Endothelial cell of umbilical vein (primary cell): ENCODE measurements at regions not wholly inside any gene's neighbourhood (a gene's known extent, or its start where the extent isn't known, plus 50 kb on each side); places are given as distances from the start of the nearest gene placed in this dataset.

ENCODE experiments used
- BruUV-seq: library from RNA; stranded (reverse); fragments of 400-500 nt; replicated peaks from 2 replicates; lab custom pipeline; 2021; lab: Mats Ljungman, UMichigan
- CTCF ChIA-PET: fragments of 300-600, 350-600 bp; sonication (Branson Sonifier 250); formaldehyde crosslinking; loops from one replicate; lab custom pipeline; 2021; ENCODE audit warnings: antibody characterized with exemption, inconsistent platforms; lab: Charles Lee
- POLR2A ChIA-PET: fragments of 300-600, 350-600 bp; sonication (Branson Sonifier 250); formaldehyde crosslinking; loops from one replicate; lab custom pipeline; 2021; ENCODE audit warnings: antibody characterized with exemption, inconsistent platforms; lab: Charles Lee
- DNase-seq: peaks from one replicate; pipeline ENCODE4 v3.0.0-alpha.2; 2011; ENCODE audit warnings: low read depth, low spot score
- FAIRE-seq: peaks from 2 replicates; lab custom pipeline; 2011; peaks lifted over from hg19 to GRCh38; lab: Jason Lieb, UNC
- H2AFZ ChIP-seq: 2 replicates; pipeline ENCODE4 v1.6.0; 2012; ENCODE audit warnings: low read depth, low read length, control low read depth, inconsistent platforms
- H3K27ac ChIP-seq: 2 replicates; pipeline ENCODE4 v1.5.1; 2011; ENCODE audit warnings: low read depth, mild to moderate bottlenecking, control low read depth, low read length, moderate library complexity; ENCODE audit not compliant: insufficient read depth
- H3K27me3 ChIP-seq, 2 experiments: 2 replicates each; pipeline versions ENCODE4 v1.6.0 to v1.6.1; 2011; ENCODE audit warnings: low read length in 2 of 2, mixed read lengths in 1 of 2; ENCODE audit not compliant: control insufficient read depth in 2 of 2, insufficient read depth in 2 of 2
- H3K36me3 ChIP-seq, 2 experiments: 2 replicates in 1 of 2; 3 replicates in 1 of 2; pipeline ENCODE4 v1.5.1; 2011; ENCODE audit warnings: low read length in 2 of 2, mild to moderate bottlenecking in 1 of 2, moderate library complexity in 1 of 2; ENCODE audit not compliant: control insufficient read depth in 2 of 2, insufficient read depth in 2 of 2; ENCODE audit errors: extremely low read depth in 1 of 2
- H3K4me1 ChIP-seq: 3 replicates; pipeline ENCODE4 v1.5.1; 2011; ENCODE audit warnings: mild to moderate bottlenecking, low read length; ENCODE audit not compliant: control insufficient read depth, insufficient read depth; ENCODE audit errors: extremely low read depth
- H3K4me2 ChIP-seq: 2 replicates; pipeline ENCODE4 v1.6.1; 2011; ENCODE audit warnings: low read length, control low read depth, mixed read lengths; ENCODE audit not compliant: insufficient read depth
- H3K4me3 ChIP-seq, 3 experiments: fragments of 200-600 bp in 1 of 3; sonication (generic), shearing (Covaris generic) in 1 of 3; replicated peaks in 1 of 3; 2 replicates each; pipeline ENCODE4 v1.5.1; 2011 to 2016; ENCODE audit warnings: control low read depth in 3 of 3, low read length in 3 of 3, mild to moderate bottlenecking in 2 of 3, inconsistent platforms in 1 of 3, low read depth in 1 of 3, moderate library complexity in 1 of 3; ENCODE audit not compliant: insufficient read depth in 1 of 3
- H3K79me2 ChIP-seq: 2 replicates; pipeline ENCODE4 v1.6.0; 2012; ENCODE audit warnings: low read length, inconsistent platforms; ENCODE audit not compliant: control insufficient read depth, insufficient read depth
- H3K9ac ChIP-seq: replicated peaks from 2 replicates; pipeline ENCODE3; 2011; ENCODE audit warnings: low read length, control low read depth; ENCODE audit not compliant: insufficient read depth; ENCODE audit errors: extremely low read depth
- H3K9me1 ChIP-seq: replicated peaks from 3 replicates; pipeline ENCODE4 v1.6.0; 2011; ENCODE audit warnings: mild to moderate bottlenecking, low read length; ENCODE audit not compliant: control insufficient read depth, insufficient read depth; ENCODE audit errors: extremely low read depth
- H3K9me3 ChIP-seq: replicated peaks from 2 replicates; pipeline ENCODE4 v1.5.1; 2012; ENCODE audit warnings: low read length, inconsistent platforms; ENCODE audit not compliant: control insufficient read depth, insufficient read depth
- H4K20me1 ChIP-seq: replicated peaks from 2 replicates; pipeline ENCODE3; 2011; ENCODE audit warnings: mild to moderate bottlenecking, low read length; ENCODE audit not compliant: control insufficient read depth, insufficient read depth; ENCODE audit errors: extremely low read depth
- EZH2 ChIP-seq: IDR thresholded peaks from 2 replicates; pipeline ENCODE4 v1.6.1; 2012; ENCODE audit warnings: borderline replicate concordance, low read depth, mild to moderate bottlenecking, moderate library complexity, low read length, inconsistent platforms; ENCODE audit not compliant: severe bottlenecking
- FOS ChIP-seq: IDR thresholded peaks from 2 replicates; pipeline ENCODE4 v1.6.1; 2011; ENCODE audit warnings: mild to moderate bottlenecking, low read length, moderate library complexity, borderline replicate concordance; ENCODE audit not compliant: insufficient read depth
- GATA2 ChIP-seq: IDR thresholded peaks from 2 replicates; pipeline ENCODE4 v1.7.0; 2011; ENCODE audit warnings: low read depth, mild to moderate bottlenecking, moderate library complexity, mixed read lengths, low read length; ENCODE audit not compliant: insufficient read length, insufficient read depth
- JUN ChIP-seq: IDR thresholded peaks from 2 replicates; pipeline ENCODE4 v1.6.1; 2011; ENCODE audit warnings: borderline replicate concordance, low read depth; ENCODE audit not compliant: insufficient read length, insufficient read depth
- MAX ChIP-seq: IDR thresholded peaks from 2 replicates; pipeline ENCODE4 v1.6.1; 2011; ENCODE audit not compliant: insufficient read depth, insufficient read length
- MYC ChIP-seq: IDR thresholded peaks from one replicate; pipeline ENCODE4 v1.6.1; 2011; ENCODE audit warnings: mild to moderate bottlenecking, low read depth, low read length
- POLR2A ChIP-seq: IDR thresholded peaks from 2 replicates; pipeline ENCODE4 v1.6.1; 2012; ENCODE audit warnings: low read depth, mild to moderate bottlenecking, control low read depth, low read length
- POLR2AphosphoS5 ChIP-seq: IDR thresholded peaks from 2 replicates; pipeline ENCODE4 v1.6.1; 2012; ENCODE audit warnings: low read depth, mild to moderate bottlenecking, control low read depth, low read length, moderate library complexity; ENCODE audit not compliant: insufficient read depth
- dilution Hi-C: fragments of 300-500 bp; cut with MboI; formaldehyde crosslinking; loops from one replicate; pipeline ENCODE4 v1.15.0; 2019; ENCODE audit warnings: low sequenced_read_pairs; ENCODE audit not compliant: extremely low pct_ligation_motif_present
- intact Hi-C: fragments of 100-400 bp; cut with micrococcal nuclease; formaldehyde crosslinking; loops from one replicate; pipeline ENCODE4 v1.10.0; 2022
- TF ChIP-seq, protein P1 (sequence below), 2 donors: IDR thresholded peaks; 1 replicate in 1 of 2; 2 replicates in 1 of 2; pipeline ENCODE4 v1.5.1; 2011; ENCODE audit warnings: low read length in 2 of 2, mild to moderate bottlenecking in 2 of 2, moderate library complexity in 2 of 2, control low read depth in 1 of 2, inconsistent platforms in 1 of 2, low read depth in 1 of 2; ENCODE audit not compliant: insufficient read depth in 1 of 2; ENCODE audit errors: extremely low read depth in 1 of 2

DNA sequence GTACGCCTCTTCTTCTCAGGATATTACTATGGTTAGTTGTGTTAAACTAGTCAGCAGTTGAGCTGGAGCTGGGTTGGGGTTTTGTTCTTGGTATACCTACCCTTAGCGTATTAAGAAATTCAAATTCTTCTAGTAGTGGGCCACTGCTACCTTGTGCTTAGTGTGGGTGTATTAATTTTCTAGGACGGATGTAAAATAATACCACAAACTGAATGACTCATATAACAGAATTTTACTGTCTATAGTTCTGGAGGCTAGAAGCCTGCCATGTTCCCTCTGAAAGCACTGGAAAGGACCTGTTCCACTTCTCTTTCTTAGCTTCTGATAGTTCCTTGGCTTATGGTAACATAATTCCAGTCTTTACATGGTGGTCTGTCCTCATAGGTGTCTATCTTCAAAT, 1274.7 kb downstream of the ADGRL3 start:
- Histone ChIP-seq H3K4me2 (no peak overlapping the region), H3K79me2 (no peaks in the 10 kb centered on the region), H3K4me3 (no peak overlapping the region), H3K36me3 (no peaks in the 10 kb centered on the region), H3K9me1 (no peaks in the 10 kb centered on the region), H3K9ac (no peak overlapping the region), H3K9me3 (peaks cover 2% of the 10 kb centered on the region), H3K27me3 (no peaks in the 10 kb centered on the region), H4K20me1 (no peaks in the 10 kb centered on the region), H2AFZ (no peak overlapping the region), H3K4me1 (no peaks in the 10 kb centered on the region), H3K27ac (no peak overlapping the region)
- ChIA-PET POLR2A (no interaction called here), CTCF (no interaction called here)
- DNase-seq (no peak), FAIRE-seq (no peak)
- TF ChIP-seq GATA2 (no peak), MYC (no peak), MAX (no peak), JUN (no peak), POLR2A (no peak), POLR2AphosphoS5 (no peak), EZH2 (no peak), FOS (no peak)
- TF ChIP-seq, protein P1, sequence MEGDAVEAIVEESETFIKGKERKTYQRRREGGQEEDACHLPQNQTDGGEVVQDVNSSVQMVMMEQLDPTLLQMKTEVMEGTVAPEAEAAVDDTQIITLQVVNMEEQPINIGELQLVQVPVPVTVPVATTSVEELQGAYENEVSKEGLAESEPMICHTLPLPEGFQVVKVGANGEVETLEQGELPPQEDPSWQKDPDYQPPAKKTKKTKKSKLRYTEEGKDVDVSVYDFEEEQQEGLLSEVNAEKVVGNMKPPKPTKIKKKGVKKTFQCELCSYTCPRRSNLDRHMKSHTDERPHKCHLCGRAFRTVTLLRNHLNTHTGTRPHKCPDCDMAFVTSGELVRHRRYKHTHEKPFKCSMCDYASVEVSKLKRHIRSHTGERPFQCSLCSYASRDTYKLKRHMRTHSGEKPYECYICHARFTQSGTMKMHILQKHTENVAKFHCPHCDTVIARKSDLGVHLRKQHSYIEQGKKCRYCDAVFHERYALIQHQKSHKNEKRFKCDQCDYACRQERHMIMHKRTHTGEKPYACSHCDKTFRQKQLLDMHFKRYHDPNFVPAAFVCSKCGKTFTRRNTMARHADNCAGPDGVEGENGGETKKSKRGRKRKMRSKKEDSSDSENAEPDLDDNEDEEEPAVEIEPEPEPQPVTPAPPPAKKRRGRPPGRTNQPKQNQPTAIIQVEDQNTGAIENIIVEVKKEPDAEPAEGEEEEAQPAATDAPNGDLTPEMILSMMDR (IDR thresholded peaks at IDR 0.05; ENCODE audit: extremely low read depth in 1 of 2, insufficient read depth in 1 of 2, low read depth in 1 of 2, low read length in 2 of 2), result no peak
- dilution Hi-C loops, result no loop called here
- intact Hi-C loops, result no loop called here
- BruUV-seq, result no TSS peak
